IMR-90 (cell line): ENCODE measurements at regions not wholly inside any gene's neighbourhood (a gene's known extent, or its start where the extent isn't known, plus 50 kb on each side); places are given as distances from the start of the nearest gene placed in this dataset.

ENCODE experiments used
- BHLHE40 ChIP-seq: fragments of 150-350 bp; IDR thresholded peaks from 2 replicates; pipeline ENCODE4 v1.6.1; 2016; ENCODE audit warnings: mild to moderate bottlenecking, low read depth, low read length
- CEBPB ChIP-seq: IDR thresholded peaks from 2 replicates; pipeline ENCODE4 v1.6.1; 2012; ENCODE audit warnings: low read depth, low read length, improper control_type of control experiment
- CHD1 ChIP-seq: IDR thresholded peaks from 2 replicates; pipeline ENCODE4 v1.6.1; 2012; ENCODE audit warnings: low read depth, low read length, improper control_type of control experiment
- ELK1 ChIP-seq: fragments of 150-350 bp; IDR thresholded peaks from 2 replicates; pipeline ENCODE4 v1.6.1; 2016; ENCODE audit warnings: low read depth, mild to moderate bottlenecking, low read length, moderate library complexity, borderline replicate concordance
- MAFK ChIP-seq: IDR thresholded peaks from 2 replicates; pipeline ENCODE4 v1.6.1; 2012; ENCODE audit warnings: low read depth, low read length, improper control_type of control experiment
- MXI1 ChIP-seq: IDR thresholded peaks from 2 replicates; pipeline ENCODE4 v1.6.1; 2012; ENCODE audit warnings: low read depth, mild to moderate bottlenecking, low read length, moderate library complexity, borderline replicate concordance
- POLR2A ChIP-seq: IDR thresholded peaks from 2 replicates; pipeline ENCODE4 v1.6.1; 2012; ENCODE audit warnings: mild to moderate bottlenecking, low read depth, low read length
- RAD21 ChIP-seq: IDR thresholded peaks from 2 replicates; pipeline ENCODE4 v1.6.1; 2012; ENCODE audit warnings: low read length, improper control_type of control experiment
- RCOR1 ChIP-seq: IDR thresholded peaks from 2 replicates; pipeline ENCODE4 v1.6.1; 2012; ENCODE audit warnings: mild to moderate bottlenecking, low read length, improper control_type of control experiment; ENCODE audit not compliant: insufficient replicate concordance
- RFX5 ChIP-seq: IDR thresholded peaks from 2 replicates; pipeline ENCODE4 v1.8.0; 2012; ENCODE audit warnings: low read depth, mild to moderate bottlenecking, low read length, moderate library complexity
- SMC3 ChIP-seq: fragments of 150-350 bp; IDR thresholded peaks from 2 replicates; pipeline ENCODE4 v1.6.1; 2016; ENCODE audit warnings: low read depth, mild to moderate bottlenecking, antibody characterized with exemption, low read length, moderate library complexity
- TF ChIP-seq, protein P1 (sequence below): conservative IDR thresholded peaks from 2 replicates; pipeline ENCODE4 v1.5.1; 2012; ENCODE audit warnings: mild to moderate bottlenecking, low read depth, low read length, improper control_type of control experiment

- TF ChIP-seq CEBPB = no peak
- TF ChIP-seq, protein P1, sequence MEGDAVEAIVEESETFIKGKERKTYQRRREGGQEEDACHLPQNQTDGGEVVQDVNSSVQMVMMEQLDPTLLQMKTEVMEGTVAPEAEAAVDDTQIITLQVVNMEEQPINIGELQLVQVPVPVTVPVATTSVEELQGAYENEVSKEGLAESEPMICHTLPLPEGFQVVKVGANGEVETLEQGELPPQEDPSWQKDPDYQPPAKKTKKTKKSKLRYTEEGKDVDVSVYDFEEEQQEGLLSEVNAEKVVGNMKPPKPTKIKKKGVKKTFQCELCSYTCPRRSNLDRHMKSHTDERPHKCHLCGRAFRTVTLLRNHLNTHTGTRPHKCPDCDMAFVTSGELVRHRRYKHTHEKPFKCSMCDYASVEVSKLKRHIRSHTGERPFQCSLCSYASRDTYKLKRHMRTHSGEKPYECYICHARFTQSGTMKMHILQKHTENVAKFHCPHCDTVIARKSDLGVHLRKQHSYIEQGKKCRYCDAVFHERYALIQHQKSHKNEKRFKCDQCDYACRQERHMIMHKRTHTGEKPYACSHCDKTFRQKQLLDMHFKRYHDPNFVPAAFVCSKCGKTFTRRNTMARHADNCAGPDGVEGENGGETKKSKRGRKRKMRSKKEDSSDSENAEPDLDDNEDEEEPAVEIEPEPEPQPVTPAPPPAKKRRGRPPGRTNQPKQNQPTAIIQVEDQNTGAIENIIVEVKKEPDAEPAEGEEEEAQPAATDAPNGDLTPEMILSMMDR = no peak
- no peak for TF ChIP-seq POLR2A
- TF ChIP-seq RAD21 = no peak
- TF ChIP-seq MXI1 = no peak
- TF ChIP-seq SMC3 = no peak
- TF ChIP-seq RCOR1 = no peak
- TF ChIP-seq RFX5 = no peak
- TF ChIP-seq ELK1 = no peak
- TF ChIP-seq MAFK = no peak
- TF ChIP-seq BHLHE40 = no peak
- no peak for TF ChIP-seq CHD1
Measured at GRCh38 chr5:168151041-168151440, 140.4 kb upstream of the WWC1 start.
